NCI-H748 treated with DMSO at 0.1 percent for 48 hours (cell line): ENCODE measurements at regions not wholly inside any gene's neighbourhood (a gene's known extent, or its start where the extent isn't known, plus 50 kb on each side); places are given as distances from the start of the nearest gene placed in this dataset.

Source experiments
- DNase-seq: peaks from one replicate; lab custom pipeline; 2025; lab: John Stamatoyannopoulos, UW

DNA sequence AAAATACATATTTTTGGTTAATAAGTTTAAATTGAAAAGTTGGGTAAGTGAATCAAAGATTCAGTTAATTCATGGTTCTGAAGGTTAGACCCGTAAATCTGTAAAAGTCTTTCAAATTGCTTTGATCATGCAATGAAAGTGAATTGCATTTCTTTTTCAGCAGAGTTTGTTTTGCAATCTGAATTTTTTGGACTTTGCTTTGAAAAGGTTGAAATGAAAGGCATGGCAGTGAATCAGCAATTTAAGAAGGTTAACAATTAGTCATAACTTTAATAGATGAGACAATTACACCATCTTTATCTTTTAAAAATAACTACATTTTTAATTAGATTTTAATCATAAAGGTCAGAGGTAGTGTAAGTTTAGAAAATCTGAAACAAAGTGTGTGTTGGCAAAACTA is 310.9 kb upstream of the KCNJ16 start:
- no peak for DNase-seq

DNA sequence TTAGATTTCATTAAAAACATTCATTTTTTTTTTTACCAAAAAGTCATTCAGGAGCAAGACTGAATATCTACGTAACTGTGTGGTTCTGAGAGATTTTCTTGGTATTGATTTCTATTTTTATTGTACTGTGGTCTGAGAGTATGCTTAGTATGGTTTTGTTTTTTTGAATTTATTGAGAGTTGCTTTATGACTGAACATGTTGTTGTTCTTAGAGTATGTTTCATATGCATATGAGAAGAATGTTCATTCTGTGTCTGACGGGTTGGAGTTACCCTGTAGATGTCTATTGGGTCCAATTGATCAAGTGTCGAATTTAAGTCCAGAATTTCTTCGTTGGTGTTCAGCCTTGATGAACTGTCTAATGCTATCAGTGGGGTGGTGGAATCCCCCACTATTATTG is 306.0 kb upstream of the KCNJ16 start:
- no peak for DNase-seq

DNA sequence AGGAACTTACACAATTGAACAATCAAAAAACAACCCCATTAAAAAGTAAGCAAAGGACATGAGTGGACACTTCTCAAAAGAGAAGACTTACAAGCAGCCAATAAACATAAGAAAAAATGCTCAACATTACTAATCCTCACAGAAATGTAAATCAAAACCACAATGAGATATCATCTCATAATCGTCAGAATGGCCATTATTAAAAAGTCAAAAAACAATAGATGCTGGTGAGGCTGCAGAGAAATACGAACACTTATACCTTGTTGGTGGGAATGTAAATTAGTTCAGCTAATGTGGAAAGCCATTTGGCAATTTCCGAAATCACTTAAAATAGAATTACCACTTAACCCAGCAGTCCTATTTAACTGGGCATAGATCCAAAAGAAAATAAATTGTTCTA is 301.9 kb upstream of the KCNJ16 start:
- peak; percentile 89 for DNase-seq

DNA sequence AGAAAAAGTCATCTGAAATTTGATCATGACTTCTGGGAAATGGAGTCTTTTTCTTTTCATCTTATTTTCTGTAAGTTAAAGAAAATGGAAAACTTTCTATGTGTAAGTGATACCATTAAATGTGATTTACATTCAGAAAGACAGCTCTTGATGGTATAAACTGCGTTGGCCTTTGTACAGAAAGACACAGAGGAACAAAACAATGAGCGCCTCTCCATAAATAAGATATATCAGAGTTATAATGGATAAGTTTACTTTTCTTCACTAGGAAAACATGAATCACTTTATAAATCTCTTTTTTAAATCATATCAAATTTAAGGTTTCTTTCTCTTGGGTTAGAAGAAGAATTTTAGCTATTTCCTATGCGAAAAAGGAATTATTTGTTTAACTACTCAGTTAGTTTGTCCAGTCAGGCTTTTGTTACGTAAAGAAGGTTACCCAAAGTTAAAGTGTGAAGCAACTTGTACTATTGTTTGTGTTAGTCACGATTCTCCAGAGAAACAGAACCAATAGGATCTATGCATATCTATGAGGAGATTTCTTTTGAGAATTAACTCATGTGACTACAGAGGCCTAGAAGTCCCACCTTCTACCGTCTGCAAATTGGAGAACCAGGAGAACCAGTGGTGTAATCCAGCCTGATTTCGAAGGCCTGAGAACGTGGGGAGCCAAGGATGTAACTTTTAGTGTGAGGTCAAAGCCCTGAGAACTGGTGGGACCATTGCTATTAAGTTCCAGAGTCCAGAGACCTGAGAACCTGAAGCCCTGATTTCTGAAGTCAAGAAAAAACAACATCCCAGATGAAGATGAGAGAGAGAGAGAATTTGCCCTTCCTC is 295.4 kb upstream of the KCNJ16 start:
- no peak for DNase-seq

DNA sequence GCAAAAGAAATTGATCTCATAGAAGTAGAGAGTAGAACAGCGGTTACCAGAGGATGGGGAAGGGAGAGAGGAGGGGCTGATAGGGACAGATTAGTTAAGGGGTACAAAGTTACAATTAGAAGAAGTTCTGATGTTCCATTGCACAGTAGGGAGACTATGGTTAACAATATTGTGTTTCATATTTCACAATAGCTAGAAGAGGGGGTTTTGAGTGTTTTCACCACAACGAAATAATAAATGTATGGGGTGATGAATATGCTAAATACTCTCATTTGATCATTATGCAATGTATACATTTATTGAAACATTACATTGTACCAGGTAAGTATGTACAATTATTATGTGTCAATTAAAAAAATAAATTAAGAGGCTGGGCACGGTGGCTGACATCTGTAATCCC is 291.2 kb upstream of the KCNJ16 start:
- DNase-seq: no peak

DNA sequence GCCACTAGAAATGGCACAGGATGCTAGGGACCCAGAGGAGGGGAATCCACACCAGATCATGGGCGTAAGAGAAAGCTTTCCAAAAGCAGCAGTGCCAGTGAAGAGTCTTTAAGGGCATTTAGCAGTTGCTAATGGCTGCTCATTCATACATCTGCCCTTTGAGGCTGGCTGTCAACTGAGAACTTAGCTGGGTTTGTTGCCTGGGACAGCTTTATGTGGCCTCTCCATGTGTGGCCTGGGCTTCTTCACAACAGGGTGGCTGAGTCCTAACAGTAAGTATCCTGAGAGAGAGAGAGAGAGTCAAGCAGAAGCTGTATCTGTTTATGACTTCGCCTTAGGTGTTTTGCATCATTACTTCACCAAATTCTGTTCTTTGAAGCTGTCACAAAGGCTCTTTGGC is 286.1 kb upstream of the KCNJ16 start:
- DNase-seq: no peak

DNA sequence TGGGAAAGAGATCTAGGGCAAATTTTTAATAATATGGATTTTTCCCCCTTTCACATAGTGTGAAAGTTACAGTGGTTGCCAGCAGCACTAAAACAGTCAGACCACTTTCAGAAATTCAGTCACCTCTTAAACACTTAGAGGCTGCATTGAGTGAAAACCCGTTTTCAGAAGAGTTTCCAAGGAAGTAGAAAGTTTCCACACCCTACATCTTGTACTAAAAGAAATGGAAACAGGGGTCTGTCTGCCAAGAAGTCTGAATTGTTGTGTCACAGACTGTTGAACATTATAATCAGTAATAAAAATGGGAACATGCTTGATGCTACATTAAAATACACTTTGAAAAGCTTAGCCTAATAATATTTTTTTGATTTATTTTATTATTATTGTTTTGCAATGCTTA is 278.9 kb upstream of the KCNJ16 start:
- no peak for DNase-seq

DNA sequence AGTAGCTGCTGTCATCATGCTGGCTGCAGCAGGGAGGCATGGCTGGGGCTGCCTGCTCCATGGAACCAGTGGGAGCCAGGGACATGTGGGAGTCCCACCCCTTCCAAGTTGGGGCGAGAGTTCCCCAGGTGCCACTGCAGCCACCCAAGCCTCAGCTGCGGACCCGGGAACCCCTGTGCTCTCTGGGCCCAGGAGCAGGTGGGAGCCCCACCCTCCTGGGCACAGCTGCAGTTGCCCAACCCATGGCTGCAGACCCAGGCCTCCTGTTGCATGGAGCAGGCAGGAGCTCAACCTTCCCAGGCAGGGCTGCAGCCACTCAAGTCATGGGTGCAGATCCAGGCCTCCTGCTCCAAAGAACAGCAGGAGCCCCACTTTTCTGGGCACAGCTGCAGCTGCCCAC is 274.2 kb upstream of the KCNJ16 start:
- no peak for DNase-seq

DNA sequence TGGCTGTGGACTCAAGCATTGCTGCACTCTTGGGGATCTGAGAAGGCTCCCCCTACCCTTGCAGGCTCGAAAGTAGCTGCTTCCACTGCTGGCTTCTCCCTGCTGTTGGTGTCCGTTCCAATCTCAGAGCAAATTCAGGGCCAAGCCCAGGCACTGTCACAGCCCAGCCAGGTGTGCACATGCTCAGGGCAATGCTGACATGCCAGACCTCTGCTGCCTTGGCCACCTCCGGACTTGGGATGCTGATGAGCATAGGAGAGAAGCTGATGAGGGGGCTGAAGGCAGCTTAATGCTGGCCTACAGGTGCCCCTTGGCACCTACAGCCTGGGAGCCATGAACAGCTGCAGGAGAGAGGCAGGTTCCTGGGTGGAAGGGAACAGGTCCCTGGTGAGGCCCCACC is 273.7 kb upstream of the KCNJ16 start:
- DNase-seq: no peak

DNA sequence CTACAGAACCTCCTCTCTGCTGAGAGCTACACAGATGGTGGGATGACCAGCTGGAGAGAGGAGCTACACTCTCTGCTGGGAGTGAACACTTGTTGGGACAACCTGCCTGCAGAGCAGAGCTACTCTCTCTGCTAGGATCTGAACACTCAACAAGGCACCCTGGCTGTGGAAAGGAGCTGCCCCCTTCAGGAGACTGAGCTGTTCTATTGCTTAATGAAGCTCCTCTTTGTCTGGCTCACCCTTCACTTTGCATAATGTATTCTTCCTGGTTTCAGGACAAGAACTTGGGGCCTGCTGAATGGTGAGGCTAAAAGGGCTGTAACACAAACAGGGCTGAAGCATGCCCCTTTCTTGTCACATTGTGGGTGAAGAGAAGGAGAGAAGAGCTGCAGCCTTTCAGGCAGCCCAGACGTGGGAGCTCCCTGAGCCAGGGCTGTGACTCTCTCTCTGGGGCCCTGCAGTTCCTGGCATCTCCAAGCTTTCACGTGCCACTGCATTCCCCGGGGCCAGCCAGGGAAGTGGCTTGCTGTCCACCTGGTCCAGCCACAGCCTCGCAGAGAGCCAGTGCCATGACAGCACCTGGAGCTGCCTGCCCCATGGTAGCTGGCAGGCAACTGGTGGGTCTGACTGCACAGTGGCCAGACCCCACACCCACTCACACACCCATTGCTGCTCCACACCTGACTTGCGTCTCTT is 272.8 kb upstream of the KCNJ16 start:
- DNase-seq: no peak

DNA sequence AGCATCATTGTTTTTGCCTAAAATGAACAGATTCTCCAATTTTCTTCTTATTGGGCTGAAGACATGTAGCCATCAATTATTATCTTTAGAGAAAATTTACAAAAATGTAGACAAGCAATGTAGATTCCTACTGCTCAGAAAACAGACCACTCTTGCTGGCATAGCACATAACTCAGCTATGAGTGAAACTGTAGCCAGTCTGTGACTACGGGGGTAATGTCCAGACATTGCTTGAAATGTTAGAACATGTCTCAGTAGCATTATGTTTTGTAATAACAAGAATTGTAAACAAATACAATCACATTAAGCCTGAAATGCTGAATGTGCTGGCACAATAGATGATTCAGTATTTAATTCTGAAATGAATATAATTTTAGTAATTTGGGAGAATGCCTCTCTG is 265.7 kb upstream of the KCNJ16 start:
- DNase-seq: no peak

DNA sequence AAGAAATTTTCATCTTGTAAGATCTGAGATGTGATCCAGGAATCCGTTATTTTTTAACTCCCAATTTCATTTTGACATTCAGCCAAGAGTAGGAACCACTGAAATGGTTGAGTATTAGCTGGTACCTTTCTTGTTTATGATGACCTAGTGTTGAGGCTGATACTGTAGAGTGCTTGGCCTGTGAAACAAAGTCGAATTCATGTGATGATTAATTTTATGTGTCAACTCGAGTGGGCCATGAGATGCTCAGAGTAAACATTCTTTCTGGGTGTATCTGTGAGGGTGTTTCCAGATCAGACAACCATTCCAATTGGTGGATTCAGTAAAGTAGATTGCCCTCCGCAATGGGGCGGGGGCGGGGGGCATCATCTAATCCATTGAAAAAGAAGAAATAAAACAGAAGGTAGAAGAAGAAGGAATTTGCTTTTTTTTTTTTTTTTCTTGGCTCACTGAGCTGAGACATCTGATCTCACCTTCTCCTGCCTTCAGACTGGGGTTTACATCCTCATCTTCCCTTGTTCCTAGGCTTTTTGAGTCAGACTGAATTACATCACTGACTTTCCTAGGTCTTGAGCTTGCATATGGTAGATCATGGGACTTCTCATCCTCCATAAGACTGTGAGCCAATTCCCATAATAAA is 264.6 kb upstream of the KCNJ16 start:
- DNase-seq: no peak

DNA sequence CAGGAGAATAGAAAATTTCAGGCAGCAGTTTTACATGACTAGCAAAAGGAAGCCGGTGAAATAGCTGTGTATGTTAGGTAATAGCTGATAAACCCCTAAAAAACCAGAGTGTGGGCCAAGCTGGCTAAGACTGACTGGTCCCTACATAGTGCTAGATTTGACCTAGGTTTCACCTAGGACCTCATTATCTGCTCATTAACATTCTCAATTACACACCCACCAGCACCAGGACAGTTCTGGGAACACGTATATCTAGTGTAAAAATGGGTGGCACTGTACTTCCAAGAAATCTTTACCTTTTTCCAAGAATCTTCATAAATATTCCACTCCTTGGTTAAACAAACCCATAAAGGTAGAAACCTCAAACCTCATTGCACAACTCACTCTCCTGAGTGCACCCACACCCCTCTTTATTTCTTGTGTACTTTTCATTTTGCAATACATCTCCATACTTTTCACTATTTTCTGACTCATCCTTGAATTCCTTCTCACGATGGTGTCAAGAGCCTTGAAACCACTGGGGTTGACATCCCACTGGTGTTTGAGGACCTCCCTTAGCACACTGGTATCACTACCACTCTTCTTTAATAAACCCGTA is 262.7 kb upstream of the KCNJ16 start:
- no peak for DNase-seq

DNA sequence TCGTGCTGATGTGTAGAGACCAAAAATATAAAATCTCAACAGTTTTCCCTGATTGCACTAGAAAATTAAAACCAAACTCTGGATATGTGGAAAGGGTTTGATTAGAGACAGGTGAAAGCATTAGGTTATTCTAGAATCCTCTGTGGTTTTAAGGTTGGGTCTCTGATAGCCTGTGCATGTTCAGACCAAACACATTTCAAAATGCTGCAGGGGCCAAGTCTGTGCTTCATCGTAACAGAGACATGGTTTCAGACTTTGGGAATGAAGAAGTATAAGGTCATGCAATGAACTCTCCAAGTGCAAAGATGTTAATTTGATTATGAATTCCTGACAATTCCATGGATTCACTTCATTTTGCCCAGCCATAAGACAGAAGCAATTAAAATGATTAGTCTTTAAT is 261.0 kb upstream of the KCNJ16 start:
- DNase-seq: no peak

DNA sequence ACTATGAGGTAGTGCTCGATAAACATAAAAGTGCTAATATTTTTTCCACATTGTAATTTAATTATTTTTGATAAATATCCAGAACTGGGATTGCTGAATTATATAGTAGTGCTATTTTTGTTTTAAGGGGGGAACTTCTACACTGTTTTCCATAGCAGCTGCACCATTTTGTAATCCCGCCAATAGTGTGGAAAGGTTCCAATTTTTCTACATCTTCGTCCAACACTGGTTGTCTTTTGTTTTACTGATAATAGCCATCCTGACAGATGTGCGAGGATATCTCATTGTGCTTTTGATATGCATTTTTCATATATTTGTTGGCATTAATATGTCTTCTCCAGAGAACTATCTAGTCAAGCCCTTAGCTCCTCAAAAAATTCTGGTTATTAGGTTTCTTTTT is 259.6 kb upstream of the KCNJ16 start:
- no peak for DNase-seq

DNA sequence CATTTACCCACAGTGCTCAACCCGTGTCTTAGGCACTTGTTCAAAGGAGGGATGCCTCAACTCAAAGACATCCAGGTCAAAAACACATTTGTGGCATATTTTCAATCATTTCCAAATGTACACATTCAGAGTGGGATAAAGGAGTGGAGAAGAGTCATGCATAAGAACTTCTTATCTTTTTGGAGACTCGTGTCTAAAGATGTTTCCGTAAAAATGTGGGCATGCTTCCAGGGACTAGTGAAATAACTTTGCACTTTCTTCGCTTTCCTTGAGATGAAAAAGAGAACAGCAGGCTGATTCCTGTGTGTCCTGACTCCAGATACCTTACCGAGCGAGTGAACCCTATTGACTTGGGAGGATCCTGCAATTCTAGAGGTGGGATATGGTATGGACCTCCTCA is 256.6 kb upstream of the KCNJ16 start:
- DNase-seq: no peak

DNA sequence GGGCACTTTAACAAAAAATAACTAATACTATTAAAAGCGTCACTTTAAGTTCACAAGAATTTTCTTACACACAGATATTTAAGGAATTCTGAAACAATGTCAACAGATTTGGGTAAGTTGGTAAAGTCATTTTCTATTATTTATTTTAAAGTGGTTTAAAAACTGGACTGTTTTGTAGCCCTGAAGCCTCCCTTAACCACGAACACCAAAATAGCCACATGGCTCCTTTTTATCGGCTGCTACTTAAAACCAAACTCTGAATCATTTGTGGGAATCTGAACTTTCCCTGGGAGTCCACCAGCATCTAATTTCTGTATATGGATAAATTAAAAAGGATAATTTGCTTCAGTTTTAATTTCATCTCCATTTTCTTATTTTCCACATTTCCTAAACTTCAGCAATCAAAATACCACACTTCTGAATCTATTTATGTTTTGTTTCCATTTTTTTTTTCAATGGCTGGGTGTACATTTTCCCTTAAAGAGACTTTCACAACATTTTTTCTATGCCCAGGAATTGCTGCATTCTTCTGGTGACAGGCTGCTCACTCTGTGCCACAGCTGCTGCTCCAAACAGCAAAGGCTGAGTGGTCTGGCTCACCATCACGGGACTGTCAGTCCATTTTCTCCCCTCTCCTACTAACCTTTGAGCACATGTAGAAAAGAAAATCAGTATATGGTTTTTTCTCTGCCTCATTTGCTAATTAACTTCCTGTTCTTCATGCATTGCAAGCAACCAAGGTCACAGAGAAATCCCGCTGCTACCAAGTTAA is 255.5 kb upstream of the KCNJ16 start:
- DNase-seq: no peak

DNA sequence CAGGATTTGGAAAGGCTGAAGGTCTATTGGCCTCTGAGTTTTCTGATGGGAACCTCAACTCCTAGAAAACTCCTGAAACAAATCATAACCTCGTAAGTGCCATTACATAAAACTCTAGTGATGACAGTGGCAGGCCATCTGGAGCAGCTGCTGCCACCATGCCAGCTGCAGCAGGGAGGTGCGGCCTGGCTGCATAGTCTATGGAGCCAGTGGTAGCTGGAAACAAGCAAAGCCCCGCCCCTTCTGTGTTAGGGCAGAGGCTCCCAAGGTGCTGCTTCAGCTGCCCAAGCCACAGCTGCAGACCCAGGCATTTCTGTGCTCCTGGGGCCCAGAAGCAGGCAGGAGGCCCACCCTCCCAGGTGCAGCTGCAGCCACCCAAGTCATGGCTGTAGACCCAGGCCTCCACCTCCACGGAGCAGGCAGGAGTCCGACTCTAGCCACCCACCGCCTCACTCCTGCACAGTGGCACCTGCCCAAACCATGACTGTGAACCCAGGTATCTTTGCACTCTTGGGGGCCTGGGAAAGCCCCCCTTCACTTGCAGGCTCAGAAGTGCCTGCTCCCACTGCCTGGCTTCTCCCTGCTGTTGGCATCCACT is 254.1 kb upstream of the KCNJ16 start:
- no peak for DNase-seq

DNA sequence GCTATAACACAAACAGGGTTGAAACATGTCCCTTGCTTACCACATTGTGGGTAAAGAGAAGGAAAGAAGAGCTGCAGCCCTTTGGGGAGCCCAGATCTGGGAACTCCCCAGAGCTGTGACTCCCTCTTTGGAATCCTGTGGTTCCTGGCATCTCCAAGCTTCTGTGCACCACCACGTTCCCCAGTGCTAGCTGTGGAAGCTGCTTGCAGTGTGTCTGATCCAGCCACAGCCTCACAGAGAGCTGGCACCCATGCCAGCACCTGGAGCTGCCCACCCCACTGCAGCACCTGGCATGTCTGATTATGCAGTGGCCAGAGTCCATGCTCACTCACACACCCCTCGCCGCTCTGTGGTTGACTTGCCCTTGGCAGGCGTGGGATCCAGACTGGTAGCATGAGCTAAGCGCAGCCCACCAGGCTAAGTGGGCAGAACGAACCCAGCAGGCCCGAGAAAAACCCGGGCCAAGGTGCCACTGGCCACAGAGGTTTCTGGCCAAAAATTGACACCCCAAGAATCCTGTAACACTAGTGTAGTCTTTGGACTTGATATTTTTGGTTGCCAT is 252.6 kb upstream of the KCNJ16 start:
- no peak for DNase-seq

DNA sequence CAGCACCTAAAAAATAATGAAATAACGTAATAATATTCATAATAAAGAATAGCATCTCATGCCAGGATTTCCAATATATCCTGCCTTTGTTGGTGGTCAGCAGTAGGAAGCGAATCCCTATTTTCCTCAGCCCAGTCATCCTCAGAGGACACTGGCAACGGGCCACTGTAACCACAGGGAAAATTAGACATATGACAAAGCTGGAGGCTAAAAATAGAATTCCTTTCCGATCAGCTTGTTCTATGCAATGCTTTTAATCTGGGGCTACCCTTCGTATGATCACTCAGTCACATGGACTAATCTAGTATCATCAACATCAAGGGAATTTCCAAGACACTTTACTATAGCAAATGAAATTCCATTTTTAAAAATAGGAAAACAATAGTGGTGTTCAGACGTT is 246.9 kb upstream of the KCNJ16 start:
- no peak for DNase-seq

DNA sequence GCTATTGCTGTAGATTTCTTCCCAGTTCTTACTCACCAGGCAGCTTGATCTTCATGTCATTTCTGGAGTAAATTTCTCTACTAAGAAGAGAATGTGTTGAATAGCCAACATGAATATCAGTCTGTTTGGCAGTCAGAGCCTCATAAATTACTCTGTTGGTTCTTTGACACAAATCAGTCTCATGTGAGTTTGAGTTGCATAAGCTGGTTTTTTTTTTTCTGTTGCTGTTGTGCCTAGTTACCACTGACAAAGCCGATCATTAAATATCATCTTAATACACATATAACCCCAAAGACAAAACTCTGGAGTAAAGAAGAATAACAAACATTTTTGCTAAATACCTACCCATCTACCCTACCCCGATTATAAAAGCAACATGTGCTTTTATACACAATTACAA is 240.5 kb upstream of the KCNJ16 start:
- no peak for DNase-seq
